ENCODE measurements at regions not wholly inside any gene's neighbourhood (a gene's known extent, or its start where the extent isn't known, plus 50 kb on each side); places are given as distances from the start of the nearest gene placed in this dataset.
"Not testable (repeated sequence)": the region's sequence is repeated elsewhere in the genome, so short reads cannot be mapped to it uniquely, and the experiment has no call there.

GRCh38 chr14:105765072-105765825 lies 238.9 kb downstream of the TMEM121 start:
- DNase-seq; H3K4me1 Mint-ChIP-seq; H3K27ac Mint-ChIP-seq; H3K27me3 Mint-ChIP-seq; CTCF ChIA-PET; H3K4me3 Mint-ChIP-seq; ATAC-seq; H3K36me3 Mint-ChIP-seq; H3K9me3 Mint-ChIP-seq (ENCODE audit: low read depth): not testable (repeated sequence)

DNA sequence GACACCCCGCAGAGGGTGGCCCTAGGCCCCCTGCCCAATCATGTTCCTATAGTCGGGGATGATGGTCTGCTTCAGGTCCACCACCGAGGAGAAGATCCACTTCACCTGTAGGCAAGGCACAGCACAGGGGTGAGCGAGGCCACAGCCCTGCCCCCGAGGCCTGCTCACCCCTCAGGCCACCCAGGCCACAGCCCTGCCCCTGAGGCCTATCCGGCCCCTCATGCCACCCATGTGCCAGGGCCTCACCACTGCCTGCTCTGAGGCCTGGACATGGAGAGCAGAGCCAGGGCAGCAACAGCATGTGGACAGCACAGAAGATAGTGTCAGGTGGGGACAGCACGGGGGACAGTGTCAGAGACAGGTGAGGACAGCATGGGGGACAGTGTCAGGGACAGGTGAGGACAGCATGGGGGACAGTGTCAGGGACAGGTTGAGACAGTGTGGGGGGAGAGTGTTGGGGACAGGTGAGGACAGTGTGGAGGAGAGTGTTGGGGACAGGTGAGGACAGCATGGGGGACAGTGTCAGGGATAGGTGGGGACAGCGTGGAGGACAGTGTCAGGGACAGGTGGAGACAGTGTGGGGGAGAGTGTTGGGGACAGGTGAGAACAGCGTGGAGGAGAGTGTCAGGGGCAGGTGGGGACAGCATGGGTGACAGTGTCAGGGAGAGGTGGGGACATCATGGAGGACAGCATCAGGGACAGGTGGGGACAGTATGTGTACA lies 239.7 kb downstream of the TMEM121 start:
- Mint-ChIP-seq H3K36me3 (no peaks in the 10 kb centered on the region), H3K9me3 (ENCODE audit: low read depth) (no peaks in the 10 kb centered on the region), H3K4me3 (no peak overlapping the region), H3K27ac (no peak overlapping the region), H3K4me1 (no peaks in the 10 kb centered on the region), H3K27me3 (no peaks in the 10 kb centered on the region)
- CTCF ChIA-PET: no interaction called here
- ATAC-seq: no peak
- DNase-seq: no peak

DNA sequence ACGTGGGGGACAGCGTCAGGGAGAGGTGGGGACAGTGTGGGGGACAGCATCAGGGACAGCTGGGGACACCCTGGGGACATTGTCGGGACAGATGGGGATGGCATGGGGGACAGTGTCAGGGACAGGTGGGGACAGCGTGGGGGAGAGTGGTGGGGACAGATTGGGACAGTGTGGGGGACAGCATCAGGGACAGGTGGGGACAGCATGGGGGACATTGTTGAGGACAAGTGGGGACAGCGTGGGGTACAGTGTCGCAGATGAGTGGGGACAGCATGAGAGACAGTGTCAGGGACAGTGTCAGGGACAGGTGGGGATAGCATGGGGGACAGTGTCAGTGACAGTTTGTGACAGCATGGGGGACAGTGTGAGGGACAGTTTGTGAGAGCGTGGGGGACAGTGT lies 240.9 kb downstream of the TMEM121 start:
- CTCF ChIA-PET: no interaction called here
- no peaks in the 10 kb centered on the region for H3K36me3 Mint-ChIP-seq
- no peak for ATAC-seq
- H3K27me3 Mint-ChIP-seq: no peaks in the 10 kb centered on the region
- no peak overlapping the region for H3K4me3 Mint-ChIP-seq
- H3K4me1 Mint-ChIP-seq: no peaks in the 10 kb centered on the region
- no peaks in the 10 kb centered on the region for H3K9me3 Mint-ChIP-seq (ENCODE audit: low read depth)
- H3K27ac Mint-ChIP-seq: no peak overlapping the region
- no peak for DNase-seq

- H3K27me3 Mint-ChIP-seq; H3K4me3 Mint-ChIP-seq; H3K9me3 Mint-ChIP-seq (ENCODE audit: low read depth); DNase-seq; ATAC-seq; H3K27ac Mint-ChIP-seq; CTCF ChIA-PET; H3K4me1 Mint-ChIP-seq; H3K36me3 Mint-ChIP-seq: not testable (repeated sequence)
These were observed 241.7 kb downstream of the TMEM121 start for GRCh38 chr14:105768039-105768438.

GRCh38 chr14:105769061-105769730 lies 242.8 kb downstream of the TMEM121 start:
- CTCF ChIA-PET; H3K27me3 Mint-ChIP-seq; H3K9me3 Mint-ChIP-seq (ENCODE audit: low read depth); H3K4me3 Mint-ChIP-seq; ATAC-seq; H3K27ac Mint-ChIP-seq; DNase-seq; H3K36me3 Mint-ChIP-seq; H3K4me1 Mint-ChIP-seq: not testable (repeated sequence)

DNA sequence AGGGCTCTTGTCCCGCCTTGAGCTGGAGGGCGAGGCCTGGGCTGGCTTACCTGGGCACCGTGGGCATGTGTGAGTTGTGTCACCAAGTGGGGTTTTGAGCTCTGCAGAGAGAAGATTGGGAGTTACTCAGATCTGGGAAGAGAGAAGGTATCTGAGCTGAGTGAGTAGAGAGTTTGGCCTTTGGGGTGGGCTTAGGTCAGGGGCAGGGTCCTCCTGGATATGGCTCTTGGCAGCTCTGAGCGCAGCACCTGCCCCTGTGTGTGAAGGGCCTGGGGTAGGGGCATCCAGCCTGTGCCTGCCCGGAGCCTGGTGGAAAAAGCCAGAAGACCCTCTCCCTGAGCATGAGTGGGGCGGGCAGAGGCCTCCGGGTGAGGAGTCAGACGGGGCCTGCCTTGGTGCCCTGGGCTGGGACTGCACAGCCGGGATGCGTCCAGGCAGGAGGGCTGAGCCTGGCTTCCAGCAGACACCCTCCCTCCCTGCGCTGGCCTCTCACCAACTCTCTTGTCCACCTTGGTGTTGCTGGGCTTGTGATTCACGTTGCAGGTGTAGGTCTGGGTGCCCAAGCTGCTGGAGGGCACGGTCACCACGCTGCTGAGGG lies 244.3 kb downstream of the TMEM121 start:
- ATAC-seq; H3K4me1 Mint-ChIP-seq; H3K4me3 Mint-ChIP-seq; DNase-seq; CTCF ChIA-PET; H3K9me3 Mint-ChIP-seq (ENCODE audit: low read depth); H3K36me3 Mint-ChIP-seq; H3K27me3 Mint-ChIP-seq; H3K27ac Mint-ChIP-seq: not testable (repeated sequence)

GRCh38 chr14:105771261-105772226 lies 245.2 kb downstream of the TMEM121 start:
- DNase-seq; CTCF ChIA-PET; H3K27me3 Mint-ChIP-seq; ATAC-seq; H3K9me3 Mint-ChIP-seq (ENCODE audit: low read depth); H3K4me1 Mint-ChIP-seq; H3K36me3 Mint-ChIP-seq; H3K27ac Mint-ChIP-seq; H3K4me3 Mint-ChIP-seq: not testable (repeated sequence)

DNA sequence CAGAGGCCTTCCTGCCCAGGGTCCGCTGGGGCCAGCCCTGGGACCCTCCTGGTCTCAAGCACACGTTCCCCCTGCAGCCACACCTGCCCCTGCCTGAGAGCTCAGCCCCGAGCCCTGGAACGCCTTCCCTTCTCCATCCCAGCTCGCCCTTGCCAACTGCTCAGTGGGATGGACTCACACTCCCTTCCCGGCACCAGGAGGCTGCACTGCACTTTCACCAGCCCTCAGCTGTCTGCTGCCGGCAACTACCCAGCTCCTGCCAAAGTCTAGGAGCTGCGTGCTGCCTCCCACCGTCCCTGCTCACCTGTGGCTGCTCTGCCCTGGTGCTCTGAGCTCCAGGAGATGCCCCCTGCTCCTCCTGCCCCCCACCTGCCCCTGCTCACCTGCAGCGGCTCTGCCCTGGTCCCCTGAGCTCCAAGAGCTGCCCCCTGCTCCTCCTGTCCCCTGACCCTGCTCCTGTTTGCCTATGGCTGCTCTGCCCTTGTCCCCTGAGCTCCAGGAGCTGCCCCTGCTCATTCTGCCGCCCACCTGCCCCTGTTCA lies 246.4 kb downstream of the TMEM121 start:
- H3K27ac Mint-ChIP-seq; H3K27me3 Mint-ChIP-seq; H3K4me3 Mint-ChIP-seq; H3K9me3 Mint-ChIP-seq (ENCODE audit: low read depth); ATAC-seq; DNase-seq; H3K4me1 Mint-ChIP-seq; H3K36me3 Mint-ChIP-seq: not testable (repeated sequence)
- CTCF ChIA-PET: interaction anchor here (1.0 kb wide), 1 partner anchor 13 kb away, joined by 3 read pairs; no protein-coding TSS in a partner anchor

GRCh38 chr14:105773584-105773983 lies 247.2 kb downstream of the TMEM121 start:
- H3K36me3 Mint-ChIP-seq: no peaks in the 10 kb centered on the region
- no peak overlapping the region for H3K4me3 Mint-ChIP-seq
- H3K27ac Mint-ChIP-seq: no peak overlapping the region
- peaks cover 2% of the 10 kb centered on the region for H3K4me1 Mint-ChIP-seq
- CTCF ChIA-PET: interaction anchor here (1.0 kb wide), 1 partner anchor 12 kb away, joined by 3 read pairs; no protein-coding TSS in a partner anchor
- ATAC-seq (no peak), DNase-seq (no peak)
- H3K9me3 Mint-ChIP-seq (ENCODE audit: low read depth): no peaks in the 10 kb centered on the region
- no peaks in the 10 kb centered on the region for H3K27me3 Mint-ChIP-seq

- Mint-ChIP-seq H3K9me3 (ENCODE audit: low read depth) (peaks cover 3% of the 10 kb centered on the region), H3K36me3 (no peaks in the 10 kb centered on the region), H3K27me3 (no peaks in the 10 kb centered on the region), H3K4me3 (no peak overlapping the region), H3K4me1 (peaks cover 2% of the 10 kb centered on the region), H3K27ac (no peak overlapping the region)
- CTCF ChIA-PET: interaction anchor here (1.0 kb wide), 1 partner anchor 12 kb away, joined by 3 read pairs; no protein-coding TSS in a partner anchor
- ATAC-seq (no peak), DNase-seq (no peak)
These were observed 247.6 kb downstream of the TMEM121 start for GRCh38 chr14:105774001-105774400.

GRCh38 chr14:105774585-105775348 lies 248.4 kb downstream of the TMEM121 start:
- H3K4me1 Mint-ChIP-seq; H3K4me3 Mint-ChIP-seq; H3K9me3 Mint-ChIP-seq (ENCODE audit: low read depth); H3K27ac Mint-ChIP-seq; ATAC-seq; DNase-seq; H3K36me3 Mint-ChIP-seq; H3K27me3 Mint-ChIP-seq; CTCF ChIA-PET: not testable (repeated sequence)

- DNase-seq, CTCF ChIA-PET, H3K27ac Mint-ChIP-seq, H3K36me3 Mint-ChIP-seq, H3K4me3 Mint-ChIP-seq, ATAC-seq, H3K4me1 Mint-ChIP-seq, H3K27me3 Mint-ChIP-seq: not testable (repeated sequence)
- peaks cover 11% of the 10 kb centered on the region for H3K9me3 Mint-ChIP-seq (ENCODE audit: low read depth)
These were observed 249.1 kb downstream of the TMEM121 start for GRCh38 chr14:105775349-105775923.

All from activated CD8-positive, alpha-beta memory T cell treated with anti-CD3 and anti-CD28 coated beads, Interleukin-2, amount 10 ng/mL, durations not matched to agents 7 days and 5 days (primary cell).